ENCODE measurements at regions not wholly inside any gene's neighbourhood (a gene's known extent, or its start where the extent isn't known, plus 50 kb on each side); places are given as distances from the start of the nearest gene placed in this dataset.

- H3K4me3 Mint-ChIP-seq, result no peak overlapping the region
- no peaks in the 10 kb centered on the region for H3K36me3 Mint-ChIP-seq
- no peak overlapping the region for H3K27ac Mint-ChIP-seq
- no peak for TF ChIP-seq CTCF (conservative IDR thresholded peaks at IDR 0.05)
- peaks cover 12% of the 10 kb centered on the region for H3K9me3 Mint-ChIP-seq
- DNase-seq (ENCODE audit: extremely low spot score, unreplicated experiment), result no peak
- H3K4me1 Mint-ChIP-seq (ENCODE audit: unreplicated experiment), result peaks cover 31% of the 10 kb centered on the region
- H3K27me3 Mint-ChIP-seq, result no peaks in the 10 kb centered on the region
Observed at GRCh38 chr9:87431837-87432236, 65.8 kb upstream of the DAPK1 start.

GRCh38 chr9:87433853-87434252 is 63.8 kb upstream of the DAPK1 start:
- H3K27me3 Mint-ChIP-seq, result no peaks in the 10 kb centered on the region
- TF ChIP-seq CTCF (conservative IDR thresholded peaks at IDR 0.05), result no peak
- no peak for DNase-seq (ENCODE audit: extremely low spot score, unreplicated experiment)
- H3K4me3 Mint-ChIP-seq, result no peak overlapping the region
- no peaks in the 10 kb centered on the region for H3K36me3 Mint-ChIP-seq
- H3K4me1 Mint-ChIP-seq (ENCODE audit: unreplicated experiment), result peaks cover 28% of the 10 kb centered on the region
- peaks cover 12% of the 10 kb centered on the region for H3K9me3 Mint-ChIP-seq
- H3K27ac Mint-ChIP-seq, result no peak overlapping the region

- H3K27me3 Mint-ChIP-seq, result no peaks in the 10 kb centered on the region
- H3K4me3 Mint-ChIP-seq, result no peak overlapping the region
- H3K36me3 Mint-ChIP-seq, result no peaks in the 10 kb centered on the region
- no peak for TF ChIP-seq CTCF (conservative IDR thresholded peaks at IDR 0.05)
- no peak for DNase-seq (ENCODE audit: extremely low spot score, unreplicated experiment)
- peaks cover 26% of the 10 kb centered on the region for H3K4me1 Mint-ChIP-seq (ENCODE audit: unreplicated experiment)
- no peak overlapping the region for H3K27ac Mint-ChIP-seq
- peaks cover 12% of the 10 kb centered on the region for H3K9me3 Mint-ChIP-seq
Observed at GRCh38 chr9:87434366-87434765, 63.3 kb upstream of the DAPK1 start.

GRCh38 chr9:87435189-87435880 is 62.3 kb upstream of the DAPK1 start:
- H3K9me3 Mint-ChIP-seq, result peaks cover 12% of the 10 kb centered on the region
- no peak for DNase-seq (ENCODE audit: extremely low spot score, unreplicated experiment)
- no peaks in the 10 kb centered on the region for H3K36me3 Mint-ChIP-seq
- no peak for TF ChIP-seq CTCF (conservative IDR thresholded peaks at IDR 0.05)
- no peaks in the 10 kb centered on the region for H3K27me3 Mint-ChIP-seq
- H3K27ac Mint-ChIP-seq, result no peak overlapping the region
- no peak overlapping the region for H3K4me3 Mint-ChIP-seq
- H3K4me1 Mint-ChIP-seq (ENCODE audit: unreplicated experiment), result peaks cover 26% of the 10 kb centered on the region

DNA sequence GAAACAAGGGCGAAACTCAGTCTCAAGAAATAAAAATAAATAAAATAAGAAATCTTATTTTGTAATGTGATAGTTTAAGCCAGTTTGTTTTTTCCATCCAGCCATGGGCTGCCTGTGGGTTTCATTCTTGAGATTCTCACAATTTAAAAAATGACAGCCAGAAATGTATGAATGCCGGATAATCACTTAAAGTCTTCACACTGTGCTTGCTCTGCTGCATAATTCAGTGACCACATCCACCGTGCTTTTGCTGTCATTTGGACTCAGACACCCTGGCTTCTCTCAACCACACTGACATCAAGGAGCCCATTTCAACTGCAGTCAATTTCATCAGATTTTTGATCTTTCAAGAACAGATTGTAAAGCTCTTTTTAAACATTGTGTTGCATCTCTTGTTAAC is 61.0 kb upstream of the DAPK1 start:
- H3K4me3 Mint-ChIP-seq, result no peak overlapping the region
- DNase-seq (ENCODE audit: extremely low spot score, unreplicated experiment), result no peak
- no peak overlapping the region for H3K27ac Mint-ChIP-seq

More for the DNA sequence above, 61.0 kb upstream of the DAPK1 start:
- peaks cover 6% of the 10 kb centered on the region for H3K9me3 Mint-ChIP-seq
- TF ChIP-seq CTCF (conservative IDR thresholded peaks at IDR 0.05), result no peak
- H3K27me3 Mint-ChIP-seq, result no peaks in the 10 kb centered on the region
- no peaks in the 10 kb centered on the region for H3K36me3 Mint-ChIP-seq
- H3K4me1 Mint-ChIP-seq (ENCODE audit: unreplicated experiment), result peaks cover 20% of the 10 kb centered on the region
